ENCODE measurements at regions not wholly inside any gene's neighbourhood (a gene's known extent, or its start where the extent isn't known, plus 50 kb on each side); places are given as distances from the start of the nearest gene placed in this dataset.
"Not testable (repeated sequence)": the region's sequence is repeated elsewhere in the genome, so short reads cannot be mapped to it uniquely, and the experiment has no call there.

- DNase-seq (ENCODE audit: low read depth in 2 of 2) = no peak
Measured at GRCh38 chr5:63894690-63895089, 67.6 kb downstream of the HTR1A start.

GRCh38 chr5:63878788-63879187, 83.5 kb downstream of the HTR1A start:
- no peak for DNase-seq (ENCODE audit: low read depth in 2 of 2)

GRCh38 chr5:63877961-63878360, 84.3 kb downstream of the HTR1A start:
- no peak for DNase-seq (ENCODE audit: low read depth in 2 of 2)

GRCh38 chr5:63860379-63860778, 101.9 kb downstream of the HTR1A start:
- no peak for DNase-seq (ENCODE audit: low read depth in 2 of 2)

- DNase-seq (ENCODE audit: low read depth in 2 of 2) = no peak
Measured at GRCh38 chr5:63854076-63854475, 108.2 kb downstream of the HTR1A start.

GRCh38 chr5:63843190-63843589, 119.1 kb downstream of the HTR1A start:
- no peak for DNase-seq (ENCODE audit: low read depth in 2 of 2)

GRCh38 chr5:63837437-63837836, 124.8 kb downstream of the HTR1A start:
- no peak for DNase-seq (ENCODE audit: low read depth in 2 of 2)

- DNase-seq (ENCODE audit: low read depth in 2 of 2) = no peak
Measured at GRCh38 chr5:63831381-63831780, 130.9 kb downstream of the HTR1A start.

- no peak for DNase-seq (ENCODE audit: low read depth in 2 of 2)
Measured at GRCh38 chr5:63825984-63826383, 136.3 kb downstream of the HTR1A start.

- no peak for DNase-seq (ENCODE audit: low read depth in 2 of 2)
Measured at GRCh38 chr5:63823583-63823982, 138.7 kb downstream of the HTR1A start.

- no peak for DNase-seq (ENCODE audit: low read depth in 2 of 2)
Measured at GRCh38 chr5:63822614-63823013, 139.6 kb downstream of the HTR1A start.

GRCh38 chr5:63820577-63820976, 141.7 kb downstream of the HTR1A start:
- no peak for DNase-seq (ENCODE audit: low read depth in 2 of 2)

GRCh38 chr5:63812693-63813092, 149.6 kb downstream of the HTR1A start:
- DNase-seq (ENCODE audit: low read depth in 2 of 2) = no peak

GRCh38 chr5:63811961-63812360, 150.3 kb downstream of the HTR1A start:
- DNase-seq (ENCODE audit: low read depth in 2 of 2) = no peak

- no peak for DNase-seq (ENCODE audit: low read depth in 2 of 2)
Measured at GRCh38 chr5:63811286-63811685, 151.0 kb downstream of the HTR1A start.

- DNase-seq (ENCODE audit: low read depth in 2 of 2) = no peak
Measured at GRCh38 chr5:63805151-63805550, 157.1 kb downstream of the HTR1A start.

GRCh38 chr5:63803165-63803564, 159.1 kb downstream of the HTR1A start:
- DNase-seq (ENCODE audit: low read depth in 2 of 2) = no peak

- DNase-seq (ENCODE audit: low read depth in 2 of 2) = no peak
Measured at GRCh38 chr5:63794979-63795378, 167.3 kb downstream of the HTR1A start.

GRCh38 chr5:63794296-63794695, 167.9 kb downstream of the HTR1A start:
- no peak for DNase-seq (ENCODE audit: low read depth in 2 of 2)

- no peak for DNase-seq (ENCODE audit: low read depth in 2 of 2)
Measured at GRCh38 chr5:63774939-63775338, 187.3 kb downstream of the HTR1A start.

GRCh38 chr5:63768221-63768620, 194.0 kb downstream of the HTR1A start:
- DNase-seq (ENCODE audit: low read depth in 2 of 2) = no peak

- no peak for DNase-seq (ENCODE audit: low read depth in 2 of 2)
Measured at GRCh38 chr5:63760965-63761364, 201.3 kb downstream of the HTR1A start.

- DNase-seq (ENCODE audit: low read depth in 2 of 2) = no peak
Measured at GRCh38 chr5:63743096-63743798, 219.0 kb downstream of the HTR1A start.

GRCh38 chr5:63732880-63733279, 229.4 kb downstream of the HTR1A start:
- DNase-seq (ENCODE audit: low read depth in 2 of 2) = not testable (repeated sequence)

All from stimulated activated CD4-positive, alpha-beta T cell treated with anti-CD3 and anti-CD28 coated beads, Interleukin-15, amount 100 ng/mL, for 48 hours (primary cell).